Astrocyte (in vitro differentiated cells and primary cell): ENCODE measurements at regions not wholly inside any gene's neighbourhood (a gene's known extent, or its start where the extent isn't known, plus 50 kb on each side); places are given as distances from the start of the nearest gene placed in this dataset.

Experiments used
- EZH2 ChIP-seq: IDR thresholded peaks from 2 replicates; pipeline ENCODE4 v1.6.1; 2012; ENCODE audit warnings: mild to moderate bottlenecking, low read length, inconsistent platforms; ENCODE audit not compliant: insufficient read depth
- TF ChIP-seq, protein P1 (sequence below): IDR thresholded peaks from 2 replicates; pipeline ENCODE4 v1.5.1; 2011; ENCODE audit warnings: low read depth, mild to moderate bottlenecking, inconsistent platforms, low read length, moderate library complexity; ENCODE audit not compliant: insufficient read depth

DNA sequence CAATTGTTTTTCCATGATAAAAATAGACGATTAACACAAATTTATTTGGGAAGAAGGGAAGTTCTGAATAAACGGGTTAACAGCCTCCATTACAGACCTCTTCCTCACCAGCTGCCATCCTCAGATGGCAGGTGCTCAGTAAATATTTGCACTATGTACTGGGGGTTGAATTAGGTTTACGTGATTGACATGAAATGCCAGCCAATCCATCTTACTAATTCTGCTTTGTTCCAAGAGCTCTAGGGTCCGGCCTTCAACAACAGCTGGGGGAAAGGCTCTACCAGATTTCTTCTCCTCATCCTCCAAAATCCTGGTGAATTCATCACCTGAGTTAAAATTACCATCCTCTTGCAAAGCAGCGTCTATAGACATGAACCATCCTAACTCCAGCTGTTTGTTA is 104.6 kb downstream of the MTX3 start:
- TF ChIP-seq, protein P1, sequence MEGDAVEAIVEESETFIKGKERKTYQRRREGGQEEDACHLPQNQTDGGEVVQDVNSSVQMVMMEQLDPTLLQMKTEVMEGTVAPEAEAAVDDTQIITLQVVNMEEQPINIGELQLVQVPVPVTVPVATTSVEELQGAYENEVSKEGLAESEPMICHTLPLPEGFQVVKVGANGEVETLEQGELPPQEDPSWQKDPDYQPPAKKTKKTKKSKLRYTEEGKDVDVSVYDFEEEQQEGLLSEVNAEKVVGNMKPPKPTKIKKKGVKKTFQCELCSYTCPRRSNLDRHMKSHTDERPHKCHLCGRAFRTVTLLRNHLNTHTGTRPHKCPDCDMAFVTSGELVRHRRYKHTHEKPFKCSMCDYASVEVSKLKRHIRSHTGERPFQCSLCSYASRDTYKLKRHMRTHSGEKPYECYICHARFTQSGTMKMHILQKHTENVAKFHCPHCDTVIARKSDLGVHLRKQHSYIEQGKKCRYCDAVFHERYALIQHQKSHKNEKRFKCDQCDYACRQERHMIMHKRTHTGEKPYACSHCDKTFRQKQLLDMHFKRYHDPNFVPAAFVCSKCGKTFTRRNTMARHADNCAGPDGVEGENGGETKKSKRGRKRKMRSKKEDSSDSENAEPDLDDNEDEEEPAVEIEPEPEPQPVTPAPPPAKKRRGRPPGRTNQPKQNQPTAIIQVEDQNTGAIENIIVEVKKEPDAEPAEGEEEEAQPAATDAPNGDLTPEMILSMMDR = no peak
- TF ChIP-seq EZH2 = no peak
